HS-5 (cell line): ENCODE measurements at regions not wholly inside any gene's neighbourhood (a gene's known extent, or its start where the extent isn't known, plus 50 kb on each side); places are given as distances from the start of the nearest gene placed in this dataset.

Experiments
- DNase-seq: peaks from one replicate; pipeline ENCODE4 v3.0.0-alpha.2; 2012; ENCODE audit warnings: low read depth

- no peak for DNase-seq
Observed at GRCh38 chr3:182717216-182717615, 76.1 kb upstream of the ATP11B start.

- DNase-seq = no peak
Observed at GRCh38 chr3:182722907-182723306, 70.4 kb upstream of the ATP11B start.

- DNase-seq = no peak
Observed at GRCh38 chr3:182723596-182723995, 69.7 kb upstream of the ATP11B start.

- DNase-seq = no peak
Observed at GRCh38 chr3:182725372-182726251, 67.7 kb upstream of the ATP11B start.

GRCh38 chr3:182726258-182727142 lies 66.8 kb upstream of the ATP11B start:
- DNase-seq = no peak

- no peak for DNase-seq
Observed at GRCh38 chr3:182728238-182728637, 65.1 kb upstream of the ATP11B start.

- DNase-seq = no peak
Observed at GRCh38 chr3:182729903-182730674, 63.2 kb upstream of the ATP11B start.

- no peak for DNase-seq
Observed at GRCh38 chr3:182730675-182731042, 62.6 kb upstream of the ATP11B start.

GRCh38 chr3:182731764-182732163 lies 61.5 kb upstream of the ATP11B start:
- no peak for DNase-seq

GRCh38 chr3:182732232-182733015 lies 60.9 kb upstream of the ATP11B start:
- DNase-seq = no peak

- no peak for DNase-seq
Observed at GRCh38 chr3:182735672-182736071, 57.6 kb upstream of the ATP11B start.

GRCh38 chr3:182737825-182738224 lies 55.5 kb upstream of the ATP11B start:
- DNase-seq = no peak

GRCh38 chr3:182738583-182739411 lies 54.5 kb upstream of the ATP11B start:
- no peak for DNase-seq

- DNase-seq = no peak
Observed at GRCh38 chr3:182739619-182740018, 53.7 kb upstream of the ATP11B start.

GRCh38 chr3:182740710-182741109 lies 52.6 kb upstream of the ATP11B start:
- no peak for DNase-seq

GRCh38 chr3:182741214-182741613 lies 52.1 kb upstream of the ATP11B start:
- no peak for DNase-seq
